GM12878 (cell line): ENCODE measurements at regions not wholly inside any gene's neighbourhood (a gene's known extent, or its start where the extent isn't known, plus 50 kb on each side); places are given as distances from the start of the nearest gene placed in this dataset.

Source experiments
- ATAC-seq: fragments of 200-7000 bp; cut with Tn5 transposase; 3 replicates; pipeline ENCODE4 v1.9.1; 2020; ENCODE audit warnings: mild to moderate bottlenecking, moderate library complexity
- BruUV-seq: library from RNA; stranded (reverse); fragments of 400-500 nt; replicated peaks from 2 replicates; lab custom pipeline; 2021; lab: Mats Ljungman, UMichigan
- CTCF ChIA-PET: fragments of 300-600 bp; sonication (Branson Sonifier 250); formaldehyde crosslinking; extraction: SDS; loops from one replicate; lab custom pipeline; 2021; ENCODE audit warnings: inconsistent platforms; lab: Yijun Ruan, JAX
- POLR2A ChIA-PET: fragments of 350-600 bp; formaldehyde crosslinking; extraction: SDS; loops from one replicate; lab custom pipeline; 2021; ENCODE audit warnings: inconsistent platforms; lab: Charles Lee
- RAD21 ChIA-PET: fragments of 300-600 bp; sonication (Branson Sonifier 250); formaldehyde crosslinking; loops from one replicate; lab custom pipeline; 2023; ENCODE audit warnings: antibody characterized with exemption; ENCODE audit not compliant: unreplicated experiment; lab: Charles Lee
- SMC1A ChIA-PET: fragments of 300-600 bp; sonication (Branson Sonifier 250); formaldehyde crosslinking; loops from one replicate; lab custom pipeline; 2023; ENCODE audit not compliant: unreplicated experiment, uncharacterized antibody; lab: Charles Lee
- DNase-seq: peaks from one replicate; pipeline ENCODE4 v3.0.0-alpha.2; 2011; ENCODE audit warnings: low read depth, low spot score
- FAIRE-seq: peaks from 3 replicates; lab custom pipeline; 2011; peaks lifted over from hg19 to GRCh38; lab: Jason Lieb, UNC
- H2AFZ ChIP-seq: 2 replicates; pipeline ENCODE4 v1.6.0; 2011; ENCODE audit warnings: low read depth, low read length, control low read depth; ENCODE audit not compliant: control insufficient read depth
- H3K27ac ChIP-seq: 2 replicates; pipeline ENCODE4 v1.5.1; 2011; ENCODE audit warnings: control low read depth; ENCODE audit not compliant: control insufficient read depth, insufficient read depth
- H3K27me3 ChIP-seq, 2 experiments: replicated peaks in 1 of 2; 2 replicates each; pipeline versions ENCODE4 v1.6.0 to v1.6.1; 2011; ENCODE audit warnings: low read length in 1 of 2; ENCODE audit not compliant: control insufficient read depth in 2 of 2, insufficient read depth in 2 of 2
- H3K36me3 ChIP-seq, 2 experiments: 2 replicates each; pipeline ENCODE4 v1.5.1; 2011; ENCODE audit warnings: low read length in 1 of 2; ENCODE audit not compliant: control insufficient read depth in 2 of 2, insufficient read depth in 2 of 2
- H3K4me1 ChIP-seq: 2 replicates; pipeline ENCODE4 v1.6.1; 2011; ENCODE audit warnings: mild to moderate bottlenecking, low read length, moderate library complexity, mixed read lengths; ENCODE audit not compliant: control insufficient read depth, insufficient read depth
- H3K4me2 ChIP-seq: 2 replicates; pipeline ENCODE4 v1.6.0; 2011; ENCODE audit warnings: control low read depth; ENCODE audit not compliant: control insufficient read depth, insufficient read depth
- H3K4me3 ChIP-seq: fragments of 200-600 bp; sonication (generic); 2 replicates; pipeline ENCODE4 v1.5.1; 2016
- H3K79me2 ChIP-seq: 2 replicates; pipeline ENCODE4 v1.6.0; 2011; ENCODE audit warnings: low read length; ENCODE audit not compliant: control insufficient read depth, insufficient read depth
- H3K9ac ChIP-seq: 2 replicates; pipeline ENCODE4 v1.8.0; 2011; ENCODE audit warnings: low read length, control low read depth, mixed read lengths; ENCODE audit not compliant: control insufficient read depth, insufficient read depth
- H3K9me3 ChIP-seq: replicated peaks from 3 replicates; pipeline ENCODE4 v1.5.1; 2011; ENCODE audit warnings: mild to moderate bottlenecking, low read length; ENCODE audit not compliant: control insufficient read depth, insufficient read depth
- H4K20me1 ChIP-seq: 2 replicates; pipeline ENCODE4 v1.6.0; 2011; ENCODE audit not compliant: control insufficient read depth, insufficient read depth
- EP300 ChIP-seq, 2 experiments: fragments of 150-350 bp in 1 of 2; IDR thresholded peaks; 2 replicates each; pipeline ENCODE4 v1.6.1; 2011 to 2012; ENCODE audit warnings: low read depth in 2 of 2, low read length in 2 of 2, borderline replicate concordance in 1 of 2, improper control_type of control experiment in 1 of 2, inconsistent platforms in 1 of 2; ENCODE audit not compliant: control insufficient read depth in 1 of 2
- MEF2A ChIP-seq: IDR thresholded peaks from 2 replicates; pipeline ENCODE4 v1.6.1; 2011; ENCODE audit warnings: low read depth, mild to moderate bottlenecking, low read length, moderate library complexity; ENCODE audit not compliant: insufficient read depth
- NFXL1 ChIP-seq: fragments of 450-650 bp; IDR thresholded peaks from 2 replicates; pipeline ENCODE4 v1.6.1; 2017; ENCODE audit warnings: antibody characterized with exemption, mild to moderate bottlenecking, borderline replicate concordance
- RBBP5 ChIP-seq: fragments of 200-600 bp; sonication (generic); conservative IDR thresholded peaks from 2 replicates; pipeline ENCODE4 v1.6.1; 2016
- SIX5 ChIP-seq: IDR thresholded peaks from 2 replicates; pipeline ENCODE4 v1.6.1; 2011; ENCODE audit warnings: mild to moderate bottlenecking, low read depth, low read length, moderate library complexity; ENCODE audit not compliant: severe bottlenecking
- SKIL ChIP-seq: fragments of 450-650 bp; IDR thresholded peaks from 2 replicates; pipeline ENCODE4 v1.6.1; 2017; ENCODE audit warnings: mild to moderate bottlenecking, low read depth, inconsistent platforms; ENCODE audit not compliant: poor library complexity, severe bottlenecking
- SP1 ChIP-seq: IDR thresholded peaks from one replicate; pipeline ENCODE4 v1.6.1; 2011; ENCODE audit warnings: low read depth, low read length
- SREBF2 ChIP-seq: IDR thresholded peaks from 2 replicates; pipeline ENCODE4 v1.6.1; 2012; ENCODE audit warnings: mild to moderate bottlenecking, low read length
- SRF ChIP-seq, 2 experiments: IDR thresholded peaks; 2 replicates each; pipeline ENCODE4 v1.6.1; 2011; ENCODE audit warnings: low read depth in 2 of 2, low read length in 2 of 2, mild to moderate bottlenecking in 1 of 2, moderate library complexity in 1 of 2
- SUZ12 ChIP-seq: fragments of 200-600 bp; sonication (generic); IDR thresholded peaks from one replicate; pipeline ENCODE4 v1.6.1; 2018; ENCODE audit warnings: antibody characterized with exemption, mild to moderate bottlenecking; ENCODE audit not compliant: unreplicated experiment
- TARDBP ChIP-seq: IDR thresholded peaks from 2 replicates; pipeline ENCODE4 v1.6.1; 2016; ENCODE audit warnings: borderline replicate concordance
- YBX1 ChIP-seq: fragments of 450-650 bp; IDR thresholded peaks from 2 replicates; pipeline ENCODE4 v1.6.1; 2016; ENCODE audit warnings: antibody characterized with exemption
- ZNF217 ChIP-seq: fragments of 450-650 bp; IDR thresholded peaks from 2 replicates; pipeline ENCODE4 v1.6.1; 2017; ENCODE audit warnings: antibody characterized with exemption, mild to moderate bottlenecking
- WGBS: methylation state at CpG from one replicate; pipeline ENCODE4 v1.1.6; 2016; ENCODE audit warnings: low lambda C conversion rate; ENCODE audit not compliant: insufficient replicate concordance, insufficient coverage; ENCODE audit errors: missing lambda C conversion rate; 5-methylcytosine and 5-hydroxymethylcytosine counted together
- in situ Hi-C: fragments of 300-500 bp; cut with MboI; formaldehyde crosslinking; loops from 9 replicates; pipeline ENCODE4 v1.14.3; 2018; ENCODE audit warnings: mixed read lengths
- intact Hi-C: fragments of 100-400 bp; cut with micrococcal nuclease; formaldehyde crosslinking; loops from one replicate; pipeline ENCODE4 v1.14.2; 2022; ENCODE audit not compliant: unreplicated experiment

- CTCF ChIA-PET = no interaction called here
- intact Hi-C loops (no loop called here), in situ Hi-C loops (no loop called here)
- Histone ChIP-seq H3K27ac (no peak overlapping the region), H3K79me2 (no peaks in the 10 kb centered on the region), H3K4me2 (no peak overlapping the region), H3K4me3 (no peak overlapping the region), H4K20me1 (no peaks in the 10 kb centered on the region), H3K9me3 (no peaks in the 10 kb centered on the region), H2AFZ (no peak overlapping the region), H3K4me1 (no peaks in the 10 kb centered on the region), H3K27me3 (0 out of 4 replicates have a peak, but pooled peaks cover 0 to 2% of the 10 kb centered on the region in 2 experiments), H3K36me3 (no peaks in the 10 kb centered on the region)
- ATAC-seq (no peak), FAIRE-seq (no peak), DNase-seq (no peak)
- RAD21 ChIA-PET = no interaction called here
- SMC1A ChIA-PET = no interaction called here
- no TSS peak for BruUV-seq
- WGBS = 21% methylated on average over 2 of the region's 2 CpGs
- POLR2A ChIA-PET = no interaction called here
- TF ChIP-seq EP300 (IDR thresholded peaks at IDR 0.05; ENCODE audit: borderline replicate concordance in 1 of 2, control insufficient read depth in 1 of 2, low read depth in 2 of 2, low read length in 2 of 2) = no peak
- TF ChIP-seq NFXL1 = no peak
- no peak for TF ChIP-seq SUZ12
- TF ChIP-seq SKIL = no peak
- TF ChIP-seq, all 136 proteins: peak for 0
- no peak overlapping the region for H3K9ac ChIP-seq
Measured at GRCh38 chr12:24491968-24492367, 456.9 kb downstream of the BCAT1 start.

- no peaks in the 10 kb centered on the region for H3K36me3 ChIP-seq
- no peak overlapping the region for H3K27ac ChIP-seq
- WGBS = 63% methylated on average over 3 of the region's 3 CpGs
- H3K79me2 ChIP-seq = no peaks in the 10 kb centered on the region
- H2AFZ ChIP-seq = no peak overlapping the region
- H3K9me3 ChIP-seq = no peaks in the 10 kb centered on the region
- H3K9ac ChIP-seq = no peak overlapping the region
- ATAC-seq = no peak
- no peak for FAIRE-seq
- no peaks in the 10 kb centered on the region for H3K27me3 ChIP-seq
- ChIA-PET POLR2A (no interaction called here), CTCF (no interaction called here), RAD21 (no interaction called here), SMC1A (no interaction called here)
- no TSS peak for BruUV-seq
- H4K20me1 ChIP-seq = no peaks in the 10 kb centered on the region
- no peak overlapping the region for H3K4me3 ChIP-seq
- TF ChIP-seq RBBP5 (no peak), TARDBP (no peak), SP1 (no peak), SREBF2 (no peak), SRF (IDR thresholded peaks at IDR 0.05; ENCODE audit: low read depth in 2 of 2, low read length in 2 of 2) (no peak), SIX5 (no peak), YBX1 (no peak), MEF2A (no peak), ZNF217 (no peak)
- H3K4me2 ChIP-seq = no peak overlapping the region
- DNase-seq = no peak
- intact Hi-C loops (no loop called here), in situ Hi-C loops (no loop called here)
- no peaks in the 10 kb centered on the region for H3K4me1 ChIP-seq
Measured at GRCh38 chr12:24489939-24490338, 459.0 kb downstream of the BCAT1 start.
